ENCODE measurements at regions not wholly inside any gene's neighbourhood (a gene's known extent, or its start where the extent isn't known, plus 50 kb on each side); places are given as distances from the start of the nearest gene placed in this dataset.

DNA sequence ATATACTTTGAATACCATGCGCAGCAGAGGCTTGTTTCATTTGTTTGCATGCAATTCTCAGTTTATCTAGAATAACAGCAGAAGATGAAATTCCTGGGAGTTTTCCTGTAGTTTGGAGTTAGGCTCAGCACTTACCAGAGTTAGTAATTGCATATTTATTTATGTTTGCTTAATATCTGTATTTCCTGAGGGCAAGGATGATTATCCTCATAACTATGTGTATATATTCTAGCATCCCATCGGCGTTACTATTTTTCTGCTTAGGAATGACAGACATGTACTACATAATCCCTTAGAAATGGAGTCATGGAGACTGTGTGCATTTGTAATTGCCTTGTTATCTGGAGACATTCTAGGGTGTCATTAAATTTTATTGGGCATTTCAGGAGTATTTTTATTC, 1184.8 kb downstream of the DTWD2 start:
- TF ChIP-seq, protein P1, sequence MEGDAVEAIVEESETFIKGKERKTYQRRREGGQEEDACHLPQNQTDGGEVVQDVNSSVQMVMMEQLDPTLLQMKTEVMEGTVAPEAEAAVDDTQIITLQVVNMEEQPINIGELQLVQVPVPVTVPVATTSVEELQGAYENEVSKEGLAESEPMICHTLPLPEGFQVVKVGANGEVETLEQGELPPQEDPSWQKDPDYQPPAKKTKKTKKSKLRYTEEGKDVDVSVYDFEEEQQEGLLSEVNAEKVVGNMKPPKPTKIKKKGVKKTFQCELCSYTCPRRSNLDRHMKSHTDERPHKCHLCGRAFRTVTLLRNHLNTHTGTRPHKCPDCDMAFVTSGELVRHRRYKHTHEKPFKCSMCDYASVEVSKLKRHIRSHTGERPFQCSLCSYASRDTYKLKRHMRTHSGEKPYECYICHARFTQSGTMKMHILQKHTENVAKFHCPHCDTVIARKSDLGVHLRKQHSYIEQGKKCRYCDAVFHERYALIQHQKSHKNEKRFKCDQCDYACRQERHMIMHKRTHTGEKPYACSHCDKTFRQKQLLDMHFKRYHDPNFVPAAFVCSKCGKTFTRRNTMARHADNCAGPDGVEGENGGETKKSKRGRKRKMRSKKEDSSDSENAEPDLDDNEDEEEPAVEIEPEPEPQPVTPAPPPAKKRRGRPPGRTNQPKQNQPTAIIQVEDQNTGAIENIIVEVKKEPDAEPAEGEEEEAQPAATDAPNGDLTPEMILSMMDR (conservative IDR thresholded peaks at IDR 0.05): no peak
- TF ChIP-seq EZH2 (IDR thresholded peaks at IDR 0.05; ENCODE audit: low read depth): no peak
